ENCODE measurements at regions not wholly inside any gene's neighbourhood (a gene's known extent, or its start where the extent isn't known, plus 50 kb on each side); places are given as distances from the start of the nearest gene placed in this dataset.

GRCh38 chr11:104764710-104765045, 133.6 kb downstream of the CASP12 start:
- H3K36me3 ChIP-seq (ENCODE audit: control insufficient read depth, insufficient read depth, low read length), result no peaks in the 10 kb centered on the region
- H3K23ac ChIP-seq (ENCODE audit: low read depth, low read length), result no peak overlapping the region
- no peak overlapping the region for H2BK20ac ChIP-seq (ENCODE audit: low read depth, low read length)
- H3K9me1 ChIP-seq (ENCODE audit: insufficient read depth, low read length), result no peaks in the 10 kb centered on the region
- no CpG with 5 or more reads among the region's 1 CpG for WGBS, 2 experiments (ENCODE audit: extremely low coverage in 2 of 2, insufficient read length in 1 of 2)
- H3K9me3 ChIP-seq (ENCODE audit: control insufficient read depth, insufficient read depth, low read length), result no peaks in the 10 kb centered on the region
- dilution Hi-C loops (cut with HindIII; ENCODE audit: low sequenced_read_pairs, unreplicated experiment) (no loop called here), intact Hi-C loops (cut with micrococcal nuclease) (no loop called here), in situ Hi-C loops (cut with MboI; ENCODE audit: low sequenced_read_pairs) (no loop called here)
- CTCF ChIA-PET, result interaction anchor here (0.6 kb wide), 1 partner anchor 118 kb away, joined by 3 read pairs; no protein-coding TSS in a partner anchor
- H3K4me3 ChIP-seq (ENCODE audit: insufficient read depth, low read depth, low read length), result no peak overlapping the region
- ATAC-seq (ENCODE audit: low read depth) (no peak), DNase-seq (peak; percentile 6)
- no peak overlapping the region for H3K14ac ChIP-seq (replicated peaks; ENCODE audit: low read depth, low read length)
- no peak overlapping the region for H3K4me2 ChIP-seq (ENCODE audit: low read depth, low read length)
- H2AK5ac ChIP-seq (ENCODE audit: low read depth, low read length), result no peak overlapping the region
- no peaks in the 10 kb centered on the region for H3K79me1 ChIP-seq (ENCODE audit: low read depth in 1 of 2, low read length in 2 of 2)
- TF ChIP-seq, protein P1, sequence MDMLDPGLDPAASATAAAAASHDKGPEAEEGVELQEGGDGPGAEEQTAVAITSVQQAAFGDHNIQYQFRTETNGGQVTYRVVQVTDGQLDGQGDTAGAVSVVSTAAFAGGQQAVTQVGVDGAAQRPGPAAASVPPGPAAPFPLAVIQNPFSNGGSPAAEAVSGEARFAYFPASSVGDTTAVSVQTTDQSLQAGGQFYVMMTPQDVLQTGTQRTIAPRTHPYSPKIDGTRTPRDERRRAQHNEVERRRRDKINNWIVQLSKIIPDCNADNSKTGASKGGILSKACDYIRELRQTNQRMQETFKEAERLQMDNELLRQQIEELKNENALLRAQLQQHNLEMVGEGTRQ (IDR thresholded peaks at IDR 0.05; ENCODE audit: low read depth, low read length), result no peak
- TF ChIP-seq BHLHE40 (IDR thresholded peaks at IDR 0.05; ENCODE audit: low read depth, low read length) (no peak), POLR2A (IDR thresholded peaks at IDR 0.05; ENCODE audit: low read depth, low read length) (no peak), CEBPB (IDR thresholded peaks at IDR 0.05; ENCODE audit: low read depth, low read length) (no peak), RAD21 (IDR thresholded peaks at IDR 0.05; ENCODE audit: low read length) (no peak)
- TF ChIP-seq, protein P2, sequence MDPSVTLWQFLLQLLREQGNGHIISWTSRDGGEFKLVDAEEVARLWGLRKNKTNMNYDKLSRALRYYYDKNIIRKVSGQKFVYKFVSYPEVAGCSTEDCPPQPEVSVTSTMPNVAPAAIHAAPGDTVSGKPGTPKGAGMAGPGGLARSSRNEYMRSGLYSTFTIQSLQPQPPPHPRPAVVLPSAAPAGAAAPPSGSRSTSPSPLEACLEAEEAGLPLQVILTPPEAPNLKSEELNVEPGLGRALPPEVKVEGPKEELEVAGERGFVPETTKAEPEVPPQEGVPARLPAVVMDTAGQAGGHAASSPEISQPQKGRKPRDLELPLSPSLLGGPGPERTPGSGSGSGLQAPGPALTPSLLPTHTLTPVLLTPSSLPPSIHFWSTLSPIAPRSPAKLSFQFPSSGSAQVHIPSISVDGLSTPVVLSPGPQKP (IDR thresholded peaks at IDR 0.05; ENCODE audit: borderline replicate concordance, low read depth, low read length), result no peak
- TF ChIP-seq, protein P3, sequence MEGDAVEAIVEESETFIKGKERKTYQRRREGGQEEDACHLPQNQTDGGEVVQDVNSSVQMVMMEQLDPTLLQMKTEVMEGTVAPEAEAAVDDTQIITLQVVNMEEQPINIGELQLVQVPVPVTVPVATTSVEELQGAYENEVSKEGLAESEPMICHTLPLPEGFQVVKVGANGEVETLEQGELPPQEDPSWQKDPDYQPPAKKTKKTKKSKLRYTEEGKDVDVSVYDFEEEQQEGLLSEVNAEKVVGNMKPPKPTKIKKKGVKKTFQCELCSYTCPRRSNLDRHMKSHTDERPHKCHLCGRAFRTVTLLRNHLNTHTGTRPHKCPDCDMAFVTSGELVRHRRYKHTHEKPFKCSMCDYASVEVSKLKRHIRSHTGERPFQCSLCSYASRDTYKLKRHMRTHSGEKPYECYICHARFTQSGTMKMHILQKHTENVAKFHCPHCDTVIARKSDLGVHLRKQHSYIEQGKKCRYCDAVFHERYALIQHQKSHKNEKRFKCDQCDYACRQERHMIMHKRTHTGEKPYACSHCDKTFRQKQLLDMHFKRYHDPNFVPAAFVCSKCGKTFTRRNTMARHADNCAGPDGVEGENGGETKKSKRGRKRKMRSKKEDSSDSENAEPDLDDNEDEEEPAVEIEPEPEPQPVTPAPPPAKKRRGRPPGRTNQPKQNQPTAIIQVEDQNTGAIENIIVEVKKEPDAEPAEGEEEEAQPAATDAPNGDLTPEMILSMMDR (conservative IDR thresholded peaks at IDR 0.05; ENCODE audit: low read depth, low read length), result no peak
- no TSS peak for BruUV-seq (replicated peaks)
- no peak overlapping the region for H2AK9ac ChIP-seq (replicated peaks; ENCODE audit: low read depth, low read length, poor library complexity)
- H4K5ac ChIP-seq (ENCODE audit: low read depth, low read length), result no peak overlapping the region
- H3K4me1 ChIP-seq (ENCODE audit: control insufficient read depth, insufficient read depth, low read length), result no peaks in the 10 kb centered on the region
- no peak overlapping the region for H3K9ac ChIP-seq (ENCODE audit: low read depth, low read length)
- no peak overlapping the region for H3K56ac ChIP-seq (ENCODE audit: extremely low read depth, insufficient read depth, low read length)
- POLR2A ChIA-PET (ENCODE audit: unreplicated experiment), result no interaction called here
- no peaks in the 10 kb centered on the region for H3K27me3 ChIP-seq (ENCODE audit: control insufficient read depth, insufficient read depth, low read length)
- no peaks in the 10 kb centered on the region for H4K20me1 ChIP-seq (ENCODE audit: insufficient read depth, low read length)
- no peak overlapping the region for H4K8ac ChIP-seq (ENCODE audit: low read depth in 2 of 2, low read length in 2 of 2)
- no peak overlapping the region for H3K4ac ChIP-seq (ENCODE audit: low read depth, low read length)
- no peak overlapping the region for H2BK15ac ChIP-seq (ENCODE audit: low read depth, low read length)
- H3K18ac ChIP-seq (ENCODE audit: low read depth, low read length), result no peak overlapping the region
- no peak overlapping the region for H3K27ac ChIP-seq (ENCODE audit: insufficient read depth, low read length)
- no peak overlapping the region for H2BK120ac ChIP-seq (ENCODE audit: low read depth, low read length)
- no peak overlapping the region for H2AFZ ChIP-seq (replicated peaks; ENCODE audit: low read length, poor library complexity)
- no peak overlapping the region for H2BK5ac ChIP-seq (ENCODE audit: low read depth, low read length, poor library complexity, severe bottlenecking)
- no peak overlapping the region for H4K91ac ChIP-seq (ENCODE audit: insufficient read depth, low read depth, low read length)

Data from IMR-90 (cell line).